ENCODE measurements at regions not wholly inside any gene's neighbourhood (a gene's known extent, or its start where the extent isn't known, plus 50 kb on each side); places are given as distances from the start of the nearest gene placed in this dataset.

DNA sequence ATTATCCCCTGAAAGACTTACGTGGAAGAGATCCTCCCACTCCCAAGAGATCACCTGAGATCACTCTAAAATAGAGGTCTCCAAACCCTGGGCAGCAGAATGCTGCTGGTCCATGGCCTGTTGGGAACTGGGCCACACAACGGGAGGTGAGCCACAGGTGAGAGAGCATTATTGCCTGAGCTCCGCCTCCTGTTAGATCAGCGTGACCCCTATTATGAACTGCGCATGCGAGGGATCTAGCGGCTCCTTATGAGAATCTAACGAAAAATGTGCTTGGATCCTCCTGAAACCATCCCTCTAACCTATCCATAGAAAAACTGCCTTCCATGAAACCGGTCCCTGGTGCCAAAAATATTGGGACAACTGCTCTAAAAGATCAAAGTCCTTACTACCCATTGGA lies 1057.4 kb downstream of the EPHA7 start:
- TF ChIP-seq, protein P1, sequence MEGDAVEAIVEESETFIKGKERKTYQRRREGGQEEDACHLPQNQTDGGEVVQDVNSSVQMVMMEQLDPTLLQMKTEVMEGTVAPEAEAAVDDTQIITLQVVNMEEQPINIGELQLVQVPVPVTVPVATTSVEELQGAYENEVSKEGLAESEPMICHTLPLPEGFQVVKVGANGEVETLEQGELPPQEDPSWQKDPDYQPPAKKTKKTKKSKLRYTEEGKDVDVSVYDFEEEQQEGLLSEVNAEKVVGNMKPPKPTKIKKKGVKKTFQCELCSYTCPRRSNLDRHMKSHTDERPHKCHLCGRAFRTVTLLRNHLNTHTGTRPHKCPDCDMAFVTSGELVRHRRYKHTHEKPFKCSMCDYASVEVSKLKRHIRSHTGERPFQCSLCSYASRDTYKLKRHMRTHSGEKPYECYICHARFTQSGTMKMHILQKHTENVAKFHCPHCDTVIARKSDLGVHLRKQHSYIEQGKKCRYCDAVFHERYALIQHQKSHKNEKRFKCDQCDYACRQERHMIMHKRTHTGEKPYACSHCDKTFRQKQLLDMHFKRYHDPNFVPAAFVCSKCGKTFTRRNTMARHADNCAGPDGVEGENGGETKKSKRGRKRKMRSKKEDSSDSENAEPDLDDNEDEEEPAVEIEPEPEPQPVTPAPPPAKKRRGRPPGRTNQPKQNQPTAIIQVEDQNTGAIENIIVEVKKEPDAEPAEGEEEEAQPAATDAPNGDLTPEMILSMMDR (IDR thresholded peaks at IDR 0.05; ENCODE audit: control insufficient read depth, extremely low read depth, insufficient read depth), result no peak
- DNase-seq (ENCODE audit: low read depth), result no peak
- no peak overlapping the region for H3K4me3 ChIP-seq (ENCODE audit: low read depth, low read length)

DNA sequence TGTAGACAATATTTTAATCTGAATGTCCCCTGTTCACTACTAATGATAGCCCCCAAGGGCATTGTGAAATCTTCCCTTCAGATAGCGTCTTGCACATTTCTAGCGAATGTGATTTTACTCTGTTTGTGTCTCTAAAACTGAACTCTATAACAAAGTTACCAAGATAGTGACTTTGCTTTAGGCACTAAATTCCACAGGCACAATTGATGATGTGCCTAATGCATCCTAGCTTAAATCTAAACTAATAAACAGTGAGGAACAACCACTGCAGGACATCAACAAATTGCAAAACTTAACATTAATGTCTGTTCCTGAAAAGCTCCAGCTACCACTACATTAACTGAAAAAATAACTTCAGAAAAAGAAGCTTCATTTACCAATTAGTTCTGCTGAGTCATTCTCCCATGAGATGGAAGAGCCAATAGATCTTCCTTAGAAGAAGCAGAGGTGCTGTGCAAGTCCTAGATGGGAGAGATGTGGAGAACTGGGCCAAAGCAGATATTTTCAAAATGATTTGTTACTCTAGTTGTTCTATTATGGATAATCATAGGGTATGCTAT lies 1065.0 kb downstream of the EPHA7 start:
- H3K4me3 ChIP-seq (ENCODE audit: low read depth, low read length), result no peak overlapping the region
- DNase-seq (ENCODE audit: low read depth), result no peak
- TF ChIP-seq, protein P1 (IDR thresholded peaks at IDR 0.05; ENCODE audit: control insufficient read depth, extremely low read depth, insufficient read depth), result no peak

DNA sequence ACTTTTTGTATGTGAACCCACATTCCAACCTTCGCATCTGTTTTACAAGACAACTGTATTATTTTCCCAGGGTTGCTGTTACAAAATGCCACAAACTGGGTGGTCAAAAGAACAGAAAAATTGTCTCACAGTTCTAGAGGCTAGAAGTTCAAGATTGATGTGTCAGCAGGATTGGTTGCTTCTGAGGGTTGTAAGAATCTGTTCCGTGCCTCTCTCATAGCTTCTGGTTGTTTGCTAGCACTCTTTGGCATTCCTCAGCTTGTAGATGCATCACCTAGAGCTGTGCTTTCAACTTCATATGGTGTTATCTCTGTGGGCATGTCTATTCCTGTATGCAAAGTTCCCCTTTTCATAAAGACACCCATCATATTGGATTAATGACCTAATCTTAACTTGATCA lies 1067.2 kb downstream of the EPHA7 start:
- TF ChIP-seq, protein P1 (IDR thresholded peaks at IDR 0.05; ENCODE audit: control insufficient read depth, extremely low read depth, insufficient read depth), result no peak
- DNase-seq (ENCODE audit: low read depth), result no peak
- H3K4me3 ChIP-seq (ENCODE audit: low read depth, low read length), result no peak overlapping the region

DNA sequence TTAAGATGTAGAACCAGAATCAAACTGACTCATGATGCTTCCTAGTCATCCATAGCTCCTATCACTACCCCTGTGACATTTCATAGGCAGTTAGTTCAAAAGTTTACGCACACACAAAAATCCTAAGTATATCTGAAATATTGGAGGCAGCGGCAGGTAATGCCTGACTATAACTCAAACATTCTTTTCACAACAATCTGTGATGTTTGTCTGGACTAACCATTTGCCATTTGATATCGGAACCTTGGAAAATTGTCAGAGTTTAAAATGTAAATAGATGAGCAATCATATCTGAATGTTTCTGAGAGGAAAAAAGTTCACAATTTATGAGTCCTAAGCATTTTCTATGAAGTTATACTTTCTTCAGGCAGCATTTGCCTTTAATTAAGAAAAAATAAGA lies 1078.2 kb downstream of the EPHA7 start:
- TF ChIP-seq, protein P1 (IDR thresholded peaks at IDR 0.05; ENCODE audit: control insufficient read depth, extremely low read depth, insufficient read depth), result no peak
- peak; percentile 8 for DNase-seq (ENCODE audit: low read depth)
- H3K4me3 ChIP-seq (ENCODE audit: low read depth, low read length), result no peak overlapping the region

DNA sequence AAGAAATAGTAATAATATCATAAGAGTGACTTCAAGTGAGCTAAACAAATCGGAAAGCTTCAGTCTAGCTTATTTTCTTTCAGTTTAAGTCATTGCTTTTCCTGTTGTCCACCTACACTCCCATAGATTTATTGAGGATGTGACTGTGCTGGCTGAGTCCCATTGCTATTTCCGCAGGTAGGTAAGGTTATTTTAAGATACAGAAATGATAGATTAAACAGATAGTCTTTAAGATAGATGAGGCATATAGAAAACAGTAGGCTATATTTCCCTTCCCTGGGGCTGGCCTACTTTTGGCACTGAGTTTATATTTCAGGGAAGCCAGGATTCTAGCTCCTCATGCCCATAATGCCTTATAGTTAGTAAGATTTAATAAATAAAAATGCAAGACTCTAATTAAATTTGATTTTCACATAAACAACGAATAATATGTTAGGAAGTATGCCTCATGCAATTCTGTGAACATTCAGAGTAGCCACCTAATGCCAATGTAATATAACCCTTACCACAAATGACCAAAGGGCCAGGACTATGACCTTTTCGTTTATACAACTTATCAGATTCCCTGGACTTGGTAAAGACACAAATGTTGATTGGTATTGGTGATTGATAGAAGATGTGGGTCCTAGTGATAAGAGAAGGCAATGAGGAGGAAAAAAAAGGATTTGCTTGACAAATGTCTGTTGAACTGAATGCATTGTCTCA lies 1079.3 kb downstream of the EPHA7 start:
- DNase-seq (ENCODE audit: low read depth), result no peak
- TF ChIP-seq, protein P1 (IDR thresholded peaks at IDR 0.05; ENCODE audit: control insufficient read depth, extremely low read depth, insufficient read depth), result no peak
- no peak overlapping the region for H3K4me3 ChIP-seq (ENCODE audit: low read depth, low read length)

DNA sequence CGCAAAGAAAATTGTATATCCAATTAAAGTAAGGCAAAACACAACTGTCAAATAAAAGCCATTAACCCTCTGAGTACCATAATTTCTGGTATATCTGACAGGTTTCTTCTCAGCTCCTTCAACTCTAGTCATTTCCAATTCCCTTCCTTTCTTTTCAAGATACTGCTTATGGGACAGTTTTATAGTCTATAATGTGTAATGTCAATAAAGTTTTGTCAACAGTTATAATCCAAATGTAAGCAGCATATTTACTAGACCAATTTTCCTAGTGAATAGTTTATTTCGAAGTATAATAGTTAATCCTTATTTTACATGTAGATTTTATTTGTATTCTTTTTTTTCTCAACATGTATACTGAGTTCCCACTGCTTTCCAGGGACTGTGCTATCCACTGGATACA lies 1081.8 kb downstream of the EPHA7 start:
- no peak overlapping the region for H3K4me3 ChIP-seq (ENCODE audit: low read depth, low read length)
- peak; percentile 61 for DNase-seq (ENCODE audit: low read depth)
- TF ChIP-seq, protein P1 (IDR thresholded peaks at IDR 0.05; ENCODE audit: control insufficient read depth, extremely low read depth, insufficient read depth), result no peak
